Ascending aorta (tissue), 2 donors: ENCODE measurements at regions not wholly inside any gene's neighbourhood (a gene's known extent, or its start where the extent isn't known, plus 50 kb on each side); places are given as distances from the start of the nearest gene placed in this dataset.

Experiments
- DNase-seq, 2 donors: peaks; one replicate each; pipeline ENCODE4 v3.0.0-alpha.2; 2019; ENCODE audit warnings: low spot score in 2 of 2
- H3K27ac ChIP-seq, 2 donors: fragments of 200-600 bp; sonication (generic); one replicate each; pipeline ENCODE4 v1.5.1; 2016 to 2017; ENCODE audit warnings: mild to moderate bottlenecking in 1 of 2
- H3K27me3 ChIP-seq: fragments of 200-600 bp; sonication (generic); one replicate; pipeline ENCODE4 v1.5.1; 2017
- H3K36me3 ChIP-seq, 2 donors: fragments of 200-600 bp; sonication (generic); one replicate each; pipeline ENCODE4 v1.5.1; 2016
- H3K4me1 ChIP-seq, 2 donors: fragments of 200-600 bp; sonication (generic); one replicate each; pipeline ENCODE4 v1.5.1; 2016 to 2017; ENCODE audit warnings: mild to moderate bottlenecking in 1 of 2
- H3K4me3 ChIP-seq, 2 donors: fragments of 200-600 bp; sonication (generic); one replicate each; pipeline ENCODE4 v1.5.1; 2016 to 2017; ENCODE audit warnings: mild to moderate bottlenecking in 1 of 2
- H3K9me3 ChIP-seq, 2 donors: fragments of 200-600 bp; sonication (generic); one replicate each; pipeline ENCODE4 v1.5.1; 2016
- intact Hi-C: fragments of 100-400 bp; cut with DNase I; formaldehyde crosslinking; loops from one replicate; pipeline ENCODE4 v1.15.1; 2023
- TF ChIP-seq, protein P1 (sequence below), 3 experiments: fragments of 200-600 bp in 2 of 3; fragments of 450-650 bp in 1 of 3; sonication (generic) in 2 of 3; IDR thresholded peaks; one replicate each; pipeline ENCODE4 v1.5.1; 2016 to 2019; ENCODE audit warnings: antibody characterized with exemption in 3 of 3, mild to moderate bottlenecking in 1 of 3, moderate library complexity in 1 of 3

DNA sequence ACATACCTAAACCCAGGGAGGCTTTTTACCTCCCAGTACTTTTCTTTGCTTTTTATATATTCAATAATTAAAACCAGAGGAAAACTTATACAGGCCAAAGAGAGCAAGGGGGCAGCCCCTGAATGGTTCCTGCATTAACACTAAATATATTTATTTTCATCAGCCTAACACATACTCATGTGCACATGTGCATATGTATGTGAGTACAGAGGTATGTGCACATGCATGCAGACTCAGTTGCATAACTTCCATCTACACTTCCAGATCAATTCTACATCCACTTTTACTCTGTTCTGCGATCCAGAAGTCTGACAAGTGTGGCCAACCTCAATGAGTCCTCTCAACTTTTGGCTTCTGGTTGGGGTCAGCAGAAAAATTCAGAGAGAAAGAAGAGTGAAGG is 794.2 kb downstream of the DHX35 start:
- no peaks in the 10 kb centered on the region for H3K27me3 ChIP-seq
- no peak overlapping the region for H3K27ac ChIP-seq
- intact Hi-C loops: no loop called here
- H3K4me3 ChIP-seq: no peak overlapping the region
- no peak for DNase-seq
- H3K36me3 ChIP-seq: no peaks in the 10 kb centered on the region
- no peaks in the 10 kb centered on the region for H3K9me3 ChIP-seq
- no peaks in the 10 kb centered on the region for H3K4me1 ChIP-seq
- TF ChIP-seq, protein P1, sequence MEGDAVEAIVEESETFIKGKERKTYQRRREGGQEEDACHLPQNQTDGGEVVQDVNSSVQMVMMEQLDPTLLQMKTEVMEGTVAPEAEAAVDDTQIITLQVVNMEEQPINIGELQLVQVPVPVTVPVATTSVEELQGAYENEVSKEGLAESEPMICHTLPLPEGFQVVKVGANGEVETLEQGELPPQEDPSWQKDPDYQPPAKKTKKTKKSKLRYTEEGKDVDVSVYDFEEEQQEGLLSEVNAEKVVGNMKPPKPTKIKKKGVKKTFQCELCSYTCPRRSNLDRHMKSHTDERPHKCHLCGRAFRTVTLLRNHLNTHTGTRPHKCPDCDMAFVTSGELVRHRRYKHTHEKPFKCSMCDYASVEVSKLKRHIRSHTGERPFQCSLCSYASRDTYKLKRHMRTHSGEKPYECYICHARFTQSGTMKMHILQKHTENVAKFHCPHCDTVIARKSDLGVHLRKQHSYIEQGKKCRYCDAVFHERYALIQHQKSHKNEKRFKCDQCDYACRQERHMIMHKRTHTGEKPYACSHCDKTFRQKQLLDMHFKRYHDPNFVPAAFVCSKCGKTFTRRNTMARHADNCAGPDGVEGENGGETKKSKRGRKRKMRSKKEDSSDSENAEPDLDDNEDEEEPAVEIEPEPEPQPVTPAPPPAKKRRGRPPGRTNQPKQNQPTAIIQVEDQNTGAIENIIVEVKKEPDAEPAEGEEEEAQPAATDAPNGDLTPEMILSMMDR (IDR thresholded peaks at IDR 0.05): no peak

DNA sequence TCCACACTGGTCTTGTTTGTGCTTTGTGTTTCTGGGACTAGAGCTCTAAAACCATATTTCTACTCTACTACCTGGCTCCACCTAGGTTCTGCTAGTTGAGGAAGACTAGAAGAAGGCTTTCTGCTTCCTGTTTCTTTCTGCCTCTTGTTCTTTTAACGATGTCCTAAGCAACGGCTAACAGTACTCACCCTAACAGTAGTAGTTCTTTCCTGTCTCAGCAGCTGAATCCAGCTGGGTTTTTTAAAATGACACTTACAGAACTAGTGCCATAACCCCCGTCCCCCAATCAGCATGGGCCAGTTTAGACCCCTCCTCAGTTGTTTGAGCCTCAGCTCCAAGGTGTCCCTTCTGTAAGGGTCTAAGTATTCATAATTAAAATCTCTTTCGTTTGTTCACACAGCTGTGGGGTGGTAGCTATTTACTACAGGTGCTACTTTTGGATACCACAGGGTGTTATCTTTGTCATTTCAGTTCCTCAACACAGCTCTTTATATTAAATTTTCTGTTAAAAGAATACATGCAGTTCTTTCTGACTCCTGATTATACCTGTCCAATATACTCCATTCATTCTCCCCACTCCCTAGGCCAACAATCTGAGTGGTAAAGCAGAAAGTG is 790.2 kb downstream of the DHX35 start:
- no peak for DNase-seq
- intact Hi-C loops: no loop called here
- peaks cover 5 to 10% of the 10 kb centered on the region in 2 donors for H3K9me3 ChIP-seq
- H3K27me3 ChIP-seq: no peaks in the 10 kb centered on the region
- no peak overlapping the region for H3K4me3 ChIP-seq
- H3K27ac ChIP-seq: no peak overlapping the region
- H3K4me1 ChIP-seq: no peaks in the 10 kb centered on the region
- TF ChIP-seq, protein P1 (IDR thresholded peaks at IDR 0.05): no peak
- H3K36me3 ChIP-seq: no peaks in the 10 kb centered on the region

DNA sequence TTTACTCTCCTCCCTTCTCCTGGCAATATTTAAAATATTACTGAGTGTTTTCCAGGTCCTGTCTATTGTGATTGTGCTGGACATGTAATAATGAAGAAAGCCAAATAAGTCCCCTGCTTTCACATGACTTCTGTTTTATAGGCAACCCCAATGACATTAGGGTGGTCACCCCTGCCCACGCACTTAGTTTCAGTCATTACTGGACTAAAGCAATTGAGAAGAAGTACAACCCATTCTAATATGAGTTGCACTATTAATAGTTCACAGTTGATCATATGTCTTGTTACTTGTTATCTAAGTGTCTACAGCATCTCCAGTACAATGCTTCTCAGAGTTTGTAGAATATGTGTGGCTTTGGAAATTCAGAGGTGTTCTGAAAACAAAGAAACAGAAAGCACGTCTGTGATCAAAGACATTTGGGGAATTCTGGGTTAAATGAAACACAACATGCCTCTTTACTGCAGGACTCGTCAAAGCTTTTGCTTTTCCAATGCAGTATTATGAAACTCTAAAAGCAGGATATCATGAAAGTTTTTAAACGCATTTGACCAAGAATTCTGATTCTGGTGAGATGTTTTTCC is 789.5 kb downstream of the DHX35 start:
- no peaks in the 10 kb centered on the region for H3K27me3 ChIP-seq
- H3K4me1 ChIP-seq: no peaks in the 10 kb centered on the region
- no peaks in the 10 kb centered on the region for H3K36me3 ChIP-seq
- DNase-seq: no peak
- TF ChIP-seq, protein P1 (IDR thresholded peaks at IDR 0.05): no peak
- no peak overlapping the region for H3K27ac ChIP-seq
- H3K4me3 ChIP-seq: no peak overlapping the region
- H3K9me3 ChIP-seq: peaks cover 5 to 10% of the 10 kb centered on the region in 2 donors
- intact Hi-C loops: no loop called here

DNA sequence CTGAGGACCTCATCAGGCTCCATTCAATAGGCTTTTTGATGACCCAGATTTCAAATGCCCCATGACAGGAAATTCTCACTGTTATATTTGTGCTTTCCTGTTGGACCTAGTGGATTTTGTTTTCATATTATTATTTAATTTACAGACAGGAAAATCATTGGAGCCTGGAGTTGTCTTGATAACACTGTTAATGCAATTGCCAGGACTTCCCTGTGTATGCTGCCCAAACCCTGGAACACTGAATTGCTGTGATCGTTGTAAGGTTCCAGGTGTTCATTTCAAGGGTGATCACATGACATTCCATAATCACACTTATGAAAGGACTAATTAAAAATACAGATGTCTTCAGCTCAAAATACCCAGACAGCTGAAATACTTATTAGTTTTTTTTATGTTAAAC is 783.2 kb downstream of the DHX35 start:
- no peaks in the 10 kb centered on the region for H3K27me3 ChIP-seq

DNA sequence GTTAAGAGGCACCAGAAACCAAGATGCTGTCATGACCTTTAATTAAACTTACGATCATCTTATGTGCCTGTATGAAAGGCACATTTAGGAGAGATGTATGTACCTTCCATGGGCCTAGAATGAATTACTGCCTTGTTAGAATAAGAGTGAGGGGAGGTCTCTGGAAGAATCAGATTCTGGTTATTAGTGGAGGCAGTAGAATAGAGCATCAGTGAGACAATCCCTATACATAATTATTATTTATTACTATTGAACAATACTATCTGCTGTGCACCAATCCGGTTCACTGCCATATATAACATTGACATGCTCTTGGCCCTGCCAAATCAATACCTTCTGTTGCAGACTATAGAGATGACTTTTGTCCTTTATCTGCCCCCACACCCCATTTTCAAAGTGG is 776.5 kb downstream of the DHX35 start:
- intact Hi-C loops: no loop called here
- peaks cover 0 to 9% of the 10 kb centered on the region in 2 donors for H3K9me3 ChIP-seq

More for the DNA sequence above, 783.2 kb downstream of the DHX35 start:
- Histone ChIP-seq H3K4me1 (no peaks in the 10 kb centered on the region), H3K27ac (no peak overlapping the region), H3K9me3 (peaks cover 5 to 10% of the 10 kb centered on the region in 2 donors), H3K4me3 (no peak overlapping the region), H3K36me3 (no peaks in the 10 kb centered on the region)
- intact Hi-C loops: no loop called here
- TF ChIP-seq, protein P1 (IDR thresholded peaks at IDR 0.05): no peak
- no peak for DNase-seq

More for the DNA sequence above, 776.5 kb downstream of the DHX35 start:
- H3K36me3 ChIP-seq: no peaks in the 10 kb centered on the region
- no peak overlapping the region for H3K4me3 ChIP-seq
- no peaks in the 10 kb centered on the region for H3K27me3 ChIP-seq
- no peak overlapping the region for H3K27ac ChIP-seq
- TF ChIP-seq, protein P1 (IDR thresholded peaks at IDR 0.05): no peak
- DNase-seq: no peak
- no peaks in the 10 kb centered on the region for H3K4me1 ChIP-seq
